ENCODE measurements at regions not wholly inside any gene's neighbourhood (a gene's known extent, or its start where the extent isn't known, plus 50 kb on each side); places are given as distances from the start of the nearest gene placed in this dataset.

GRCh38 chrX:15146515-15146914 is 123.4 kb downstream of the ASB9 start:
- H3K4me2 ChIP-seq (replicated peaks; ENCODE audit: low read depth, low read length, poor library complexity, severe bottlenecking) = no peak overlapping the region
- H3K27me3 ChIP-seq (replicated peaks in 1 of 4; ENCODE audit: control extremely low read depth in 1 of 4, control insufficient read depth in 3 of 4, insufficient read depth in 4 of 4, low read length in 3 of 4) = no peaks in the 10 kb centered on the region
- no peaks in the 10 kb centered on the region for H3K79me2 ChIP-seq (ENCODE audit: control insufficient read depth, insufficient read depth, low read length)
- no peaks in the 10 kb centered on the region for H3K27me3 Mint-ChIP-seq
- intact Hi-C loops (cut with micrococcal nuclease) = loop anchor here (10.0 kb wide), 1 partner anchor 98 kb away; no protein-coding TSS in a partner anchor
- no peaks in the 10 kb centered on the region for H3K9me3 ChIP-seq (ENCODE audit: control extremely low read depth in 1 of 3, control insufficient read depth in 2 of 3, insufficient read depth in 1 of 3, low read length in 2 of 3)
- H3K27ac Mint-ChIP-seq = no peak overlapping the region
- H2AFZ ChIP-seq (ENCODE audit: insufficient read depth, low read depth, low read length, poor library complexity, severe bottlenecking) = no peak overlapping the region
- no peak overlapping the region for H3K4me3 Mint-ChIP-seq
- ATAC-seq (ENCODE audit: low read depth) (no peak), DNase-seq (peak; percentile 9)
- ChIA-PET POLR2A (no interaction called here), CTCF (interaction anchor here (5.6 kb wide), 1 partner anchor 1106 kb away, joined by 45 read pairs; no protein-coding TSS in a partner anchor)
- H3K36me3 ChIP-seq (replicated peaks in 1 of 2; ENCODE audit: control extremely low read depth in 1 of 2, control insufficient read depth in 1 of 2, extremely low read depth in 1 of 2, insufficient read depth in 2 of 2, low read length in 1 of 2) = no peaks in the 10 kb centered on the region
- no CpG with 5 or more reads among the region's 6 CpGs for WGBS (ENCODE audit: insufficient coverage)
- TF ChIP-seq EZH2 (IDR thresholded peaks at IDR 0.05; ENCODE audit: borderline replicate concordance, insufficient read depth, low read depth, low read length, poor library complexity, severe bottlenecking) = no peak
- TF ChIP-seq CTCF (IDR thresholded peaks at IDR 0.05) = peak; percentile 10
- no peaks in the 10 kb centered on the region for H4K20me1 ChIP-seq (ENCODE audit: control insufficient read depth, insufficient read depth, low read length, poor library complexity, severe bottlenecking)
- H3K27ac ChIP-seq (ENCODE audit: low read length in 2 of 2) = no peak overlapping the region
- H3K4me3 ChIP-seq (ENCODE audit: control extremely low read depth in 1 of 5, extremely low read depth in 1 of 5, insufficient read depth in 1 of 5, low read depth in 2 of 5, low read length in 4 of 5) = no peak overlapping the region
- H3K9me3 Mint-ChIP-seq (ENCODE audit: insufficient read depth) = no peaks in the 10 kb centered on the region
- no peak overlapping the region for H3K9ac ChIP-seq (ENCODE audit: low read length)
- H3K4me1 Mint-ChIP-seq = peaks cover 16% of the 10 kb centered on the region
- peaks cover 5 to 9% of the 10 kb centered on the region in 2 donors for H3K4me1 ChIP-seq (ENCODE audit: control insufficient read depth in 2 of 2, insufficient read depth in 2 of 2, low read length in 2 of 2)

- Histone ChIP-seq H4K20me1 (ENCODE audit: control insufficient read depth, insufficient read depth, low read length, poor library complexity, severe bottlenecking) (no peaks in the 10 kb centered on the region), H3K4me2 (replicated peaks; ENCODE audit: low read depth, low read length, poor library complexity, severe bottlenecking) (no peak overlapping the region), H3K79me2 (ENCODE audit: control insufficient read depth, insufficient read depth, low read length) (no peaks in the 10 kb centered on the region), H3K4me3 (ENCODE audit: control extremely low read depth in 1 of 5, extremely low read depth in 1 of 5, insufficient read depth in 1 of 5, low read depth in 2 of 5, low read length in 4 of 5) (no peak overlapping the region), H3K27me3 (replicated peaks in 1 of 4; ENCODE audit: control extremely low read depth in 1 of 4, control insufficient read depth in 3 of 4, insufficient read depth in 4 of 4, low read length in 3 of 4) (no peaks in the 10 kb centered on the region), H3K9me3 (ENCODE audit: control extremely low read depth in 1 of 3, control insufficient read depth in 2 of 3, insufficient read depth in 1 of 3, low read length in 2 of 3) (no peaks in the 10 kb centered on the region), H3K36me3 (replicated peaks in 1 of 2; ENCODE audit: control extremely low read depth in 1 of 2, control insufficient read depth in 1 of 2, extremely low read depth in 1 of 2, insufficient read depth in 2 of 2, low read length in 1 of 2) (no peaks in the 10 kb centered on the region), H2AFZ (ENCODE audit: insufficient read depth, low read depth, low read length, poor library complexity, severe bottlenecking) (no peak overlapping the region), H3K27ac (ENCODE audit: low read length in 2 of 2) (no peak overlapping the region), H3K9ac (ENCODE audit: low read length) (no peak overlapping the region), H3K4me1 (ENCODE audit: control insufficient read depth in 2 of 2, insufficient read depth in 2 of 2, low read length in 2 of 2) (no peaks in the 10 kb centered on the region)
- Mint-ChIP-seq H3K9me3 (ENCODE audit: insufficient read depth) (no peaks in the 10 kb centered on the region), H3K4me1 (peaks cover 2% of the 10 kb centered on the region), H3K27ac (no peak overlapping the region), H3K27me3 (no peaks in the 10 kb centered on the region), H3K4me3 (no peak overlapping the region)
- no peak for DNase-seq
- ChIA-PET CTCF (interaction anchor here (0.8 to 5.6 kb wide), 9 partner anchors 9 to 1111 kb away, joined by 3 to 45 read pairs (median 4); no protein-coding TSS in a partner anchor), POLR2A (no interaction called here)
- WGBS (ENCODE audit: insufficient coverage) = no CpG with 5 or more reads among the region's 1 CpG
- intact Hi-C loops (cut with micrococcal nuclease) = loop anchor here (1.0 to 10.0 kb wide), 2 partner anchors 101 to 1104 kb away; no protein-coding TSS in a partner anchor
- no peak for ATAC-seq (ENCODE audit: low read depth)
- no peak for TF ChIP-seq CTCF (IDR thresholded peaks at IDR 0.05)
- no peak for TF ChIP-seq EZH2 (IDR thresholded peaks at IDR 0.05; ENCODE audit: borderline replicate concordance, insufficient read depth, low read depth, low read length, poor library complexity, severe bottlenecking)
These were observed 126.1 kb downstream of the ASB9 start for GRCh38 chrX:15143825-15144121.
